Upper lobe of left lung (tissue), 4 donors: ENCODE measurements at regions not wholly inside any gene's neighbourhood (a gene's known extent, or its start where the extent isn't known, plus 50 kb on each side); places are given as distances from the start of the nearest gene placed in this dataset.

Experiments
- EP300 ChIP-seq, 4 donors: sonication (generic); formaldehyde crosslinking; IDR thresholded peaks; one replicate each; pipeline ENCODE4 v1.5.1; 2017; ENCODE audit warnings: antibody characterized with exemption in 4 of 4, control low read depth in 2 of 4
- POLR2A ChIP-seq, 4 donors: fragments of 450-650 bp; IDR thresholded peaks; one replicate each; pipeline ENCODE4 v1.5.1; 2016 to 2017; ENCODE audit warnings: antibody characterized with exemption in 4 of 4, mild to moderate bottlenecking in 2 of 4
- POLR2AphosphoS5 ChIP-seq, 2 donors: sonication (generic); formaldehyde crosslinking; IDR thresholded peaks; one replicate each; pipeline ENCODE4 v1.5.1; 2017; ENCODE audit warnings: antibody characterized with exemption in 2 of 2
- TF ChIP-seq, protein P1 (sequence below), 6 experiments: fragments of 450-650 bp in 4 of 6; fragments of 200-600 bp in 2 of 6; sonication (generic) in 2 of 6; IDR thresholded peaks; one replicate each; pipeline ENCODE4 v1.5.1; 2016 to 2019; ENCODE audit warnings: antibody characterized with exemption in 6 of 6

DNA sequence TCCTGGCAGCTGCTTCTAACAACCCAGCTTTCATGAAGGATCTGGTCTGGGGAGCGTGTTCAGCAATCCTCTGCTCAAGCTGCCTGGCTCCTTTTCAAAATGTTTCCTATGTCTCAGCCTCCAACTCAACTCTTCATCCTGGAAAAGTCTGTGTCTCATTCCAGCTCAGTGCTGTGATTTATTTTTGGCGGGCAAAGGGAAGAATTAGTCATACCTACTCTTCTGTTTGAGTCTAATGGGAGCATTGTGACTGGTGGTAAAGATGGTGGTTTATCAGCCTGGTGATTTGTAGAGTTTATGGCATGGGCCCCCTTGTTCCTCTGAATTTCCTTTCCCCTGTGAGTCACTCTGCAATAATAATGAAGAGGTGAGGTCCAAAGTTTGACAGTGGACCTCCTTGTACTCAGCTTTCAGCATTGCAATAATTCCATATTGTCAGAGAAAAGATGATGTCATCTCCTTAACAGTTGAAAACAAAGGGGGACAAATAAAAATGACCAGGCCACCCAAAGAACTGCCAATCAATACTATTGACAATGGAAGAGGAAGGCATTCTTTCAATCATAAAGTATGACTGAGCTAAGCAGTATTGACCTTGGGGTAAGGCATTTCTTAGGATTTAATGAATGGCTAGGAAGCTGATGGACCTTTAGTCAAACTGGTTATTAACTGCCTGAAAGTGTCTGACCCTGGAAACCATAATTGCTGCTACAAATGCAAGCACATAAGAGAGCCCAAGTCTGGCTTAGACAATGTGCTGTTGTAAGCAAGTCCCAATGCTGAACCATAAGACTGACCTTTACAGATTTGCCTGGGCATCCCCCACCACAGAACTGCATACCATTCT lies 204.7 kb upstream of the MCTP2 start:
- TF ChIP-seq, protein P1, sequence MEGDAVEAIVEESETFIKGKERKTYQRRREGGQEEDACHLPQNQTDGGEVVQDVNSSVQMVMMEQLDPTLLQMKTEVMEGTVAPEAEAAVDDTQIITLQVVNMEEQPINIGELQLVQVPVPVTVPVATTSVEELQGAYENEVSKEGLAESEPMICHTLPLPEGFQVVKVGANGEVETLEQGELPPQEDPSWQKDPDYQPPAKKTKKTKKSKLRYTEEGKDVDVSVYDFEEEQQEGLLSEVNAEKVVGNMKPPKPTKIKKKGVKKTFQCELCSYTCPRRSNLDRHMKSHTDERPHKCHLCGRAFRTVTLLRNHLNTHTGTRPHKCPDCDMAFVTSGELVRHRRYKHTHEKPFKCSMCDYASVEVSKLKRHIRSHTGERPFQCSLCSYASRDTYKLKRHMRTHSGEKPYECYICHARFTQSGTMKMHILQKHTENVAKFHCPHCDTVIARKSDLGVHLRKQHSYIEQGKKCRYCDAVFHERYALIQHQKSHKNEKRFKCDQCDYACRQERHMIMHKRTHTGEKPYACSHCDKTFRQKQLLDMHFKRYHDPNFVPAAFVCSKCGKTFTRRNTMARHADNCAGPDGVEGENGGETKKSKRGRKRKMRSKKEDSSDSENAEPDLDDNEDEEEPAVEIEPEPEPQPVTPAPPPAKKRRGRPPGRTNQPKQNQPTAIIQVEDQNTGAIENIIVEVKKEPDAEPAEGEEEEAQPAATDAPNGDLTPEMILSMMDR (IDR thresholded peaks at IDR 0.05) = no peak
- TF ChIP-seq POLR2A (IDR thresholded peaks at IDR 0.05) (no peak), POLR2AphosphoS5 (IDR thresholded peaks at IDR 0.05) (no peak), EP300 (IDR thresholded peaks at IDR 0.05) (no peak)
